Esophagus squamous epithelium (tissue), 5 donors: ENCODE measurements at regions not wholly inside any gene's neighbourhood (a gene's known extent, or its start where the extent isn't known, plus 50 kb on each side); places are given as distances from the start of the nearest gene placed in this dataset.

ENCODE experiments used
- DNase-seq: peaks from one replicate; lab custom pipeline; 2025; lab: John Stamatoyannopoulos, UW
- H3K27ac ChIP-seq, 4 donors: fragments of 200-600 bp; sonication (generic); one replicate each; pipeline ENCODE4 v1.5.1; 2016 to 2019; ENCODE audit warnings: mild to moderate bottlenecking in 1 of 4
- H3K27me3 ChIP-seq, 4 donors: fragments of 200-600 bp; sonication (generic); 1 replicate in 3 of 4; 2 replicates in 1 of 4; pipeline versions ENCODE4 v1.5.1 to v1.6.0; 2017 to 2021; ENCODE audit warnings: antibody characterized with exemption in 1 of 4
- H3K36me3 ChIP-seq, 3 donors: fragments of 200-600 bp; sonication (generic); one replicate each; pipeline ENCODE4 v1.5.1; 2016 to 2019
- H3K4me1 ChIP-seq, 3 donors: fragments of 200-600 bp; sonication (generic); one replicate each; pipeline ENCODE4 v1.5.1; 2017 to 2019
- H3K4me3 ChIP-seq, 4 donors: fragments of 200-600 bp; sonication (generic); 1 replicate in 3 of 4; 2 replicates in 1 of 4; pipeline ENCODE4 v1.5.1; 2016 to 2019; ENCODE audit warnings: mild to moderate bottlenecking in 2 of 4, moderate library complexity in 1 of 4
- H3K9me3 ChIP-seq, 3 donors: fragments of 200-600 bp; sonication (generic); one replicate each; pipeline ENCODE4 v1.5.1; 2016 to 2019
- POLR2A ChIP-seq, 4 donors: fragments of 450-650 bp; IDR thresholded peaks; one replicate each; pipeline ENCODE4 v1.6.1; 2017; ENCODE audit warnings: antibody characterized with exemption in 4 of 4, mild to moderate bottlenecking in 4 of 4, moderate library complexity in 3 of 4
- WGBS, 2 donors: methylation state at CpG; one replicate each; pipeline ENCODE4 v1.1.5; 2018; 5-methylcytosine and 5-hydroxymethylcytosine counted together
- intact Hi-C: fragments of 100-400 bp; cut with DNase I; formaldehyde crosslinking; loops from one replicate; pipeline ENCODE4 v1.15.0; 2022
- TF ChIP-seq, protein P1 (sequence below), 6 experiments: fragments of 450-650 bp in 4 of 6; fragments of 200-600 bp in 2 of 6; sonication (generic) in 2 of 6; IDR thresholded peaks; one replicate each; pipeline ENCODE4 v1.5.1; 2016 to 2019; ENCODE audit warnings: antibody characterized with exemption in 6 of 6, mild to moderate bottlenecking in 4 of 6, moderate library complexity in 4 of 6
- donor health status: DM: yes; HTN: yes; CAD: no.

DNA sequence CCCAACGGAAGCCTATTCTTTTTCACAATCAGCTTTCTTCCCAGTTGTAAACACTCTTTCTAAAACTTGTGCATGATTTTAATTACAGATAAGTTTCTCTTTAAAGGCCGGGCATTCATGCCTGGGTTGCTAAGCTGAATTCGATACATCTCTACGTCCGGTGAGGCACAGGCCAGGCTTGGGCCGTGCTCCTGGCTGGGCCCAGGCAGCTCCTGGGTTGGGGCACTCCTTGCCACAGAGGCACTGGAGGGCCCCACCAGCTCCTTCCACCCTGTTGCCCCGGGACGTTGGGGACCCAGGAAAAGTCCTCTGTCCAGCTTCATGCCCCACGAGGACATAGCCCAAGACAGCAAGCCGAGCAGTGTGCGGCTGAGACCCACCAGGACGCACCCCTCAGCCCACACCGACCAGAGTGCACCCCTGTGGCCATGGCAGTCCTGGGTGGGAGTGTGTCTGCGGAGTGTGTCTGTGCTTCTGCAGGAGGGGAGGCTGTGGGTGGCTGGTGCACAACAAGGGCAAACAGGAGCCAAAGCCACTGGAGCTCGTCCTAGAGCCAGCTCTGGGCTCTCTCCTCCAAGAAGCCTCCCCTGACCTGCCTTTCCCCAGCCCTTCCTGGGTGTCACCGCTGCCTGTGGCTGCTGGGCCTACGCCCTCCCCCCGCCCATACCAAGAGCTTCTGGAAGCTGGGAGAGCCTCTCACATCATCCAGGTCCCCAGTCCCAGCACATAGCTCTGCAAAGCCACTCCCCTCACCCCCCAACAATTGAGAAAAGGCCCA lies 128.0 kb upstream of the NKX1-1 start:
- no peaks in the 10 kb centered on the region for H3K9me3 ChIP-seq
- H3K4me1 ChIP-seq: no peaks in the 10 kb centered on the region
- no peaks in the 10 kb centered on the region for H3K36me3 ChIP-seq
- H3K27ac ChIP-seq: no peak overlapping the region
- peaks cover 0 to 76% (median 0%) of the 10 kb centered on the region in 4 donors for H3K27me3 ChIP-seq
- 44 to 59% methylated on average over 5 to 8 of the region's 18 CpGs for WGBS, 2 donors
- DNase-seq: no peak
- intact Hi-C loops: no loop called here
- no peak for TF ChIP-seq POLR2A (IDR thresholded peaks at IDR 0.05)
- TF ChIP-seq, protein P1, sequence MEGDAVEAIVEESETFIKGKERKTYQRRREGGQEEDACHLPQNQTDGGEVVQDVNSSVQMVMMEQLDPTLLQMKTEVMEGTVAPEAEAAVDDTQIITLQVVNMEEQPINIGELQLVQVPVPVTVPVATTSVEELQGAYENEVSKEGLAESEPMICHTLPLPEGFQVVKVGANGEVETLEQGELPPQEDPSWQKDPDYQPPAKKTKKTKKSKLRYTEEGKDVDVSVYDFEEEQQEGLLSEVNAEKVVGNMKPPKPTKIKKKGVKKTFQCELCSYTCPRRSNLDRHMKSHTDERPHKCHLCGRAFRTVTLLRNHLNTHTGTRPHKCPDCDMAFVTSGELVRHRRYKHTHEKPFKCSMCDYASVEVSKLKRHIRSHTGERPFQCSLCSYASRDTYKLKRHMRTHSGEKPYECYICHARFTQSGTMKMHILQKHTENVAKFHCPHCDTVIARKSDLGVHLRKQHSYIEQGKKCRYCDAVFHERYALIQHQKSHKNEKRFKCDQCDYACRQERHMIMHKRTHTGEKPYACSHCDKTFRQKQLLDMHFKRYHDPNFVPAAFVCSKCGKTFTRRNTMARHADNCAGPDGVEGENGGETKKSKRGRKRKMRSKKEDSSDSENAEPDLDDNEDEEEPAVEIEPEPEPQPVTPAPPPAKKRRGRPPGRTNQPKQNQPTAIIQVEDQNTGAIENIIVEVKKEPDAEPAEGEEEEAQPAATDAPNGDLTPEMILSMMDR (IDR thresholded peaks at IDR 0.05): no peak
- H3K4me3 ChIP-seq: no peak overlapping the region

DNA sequence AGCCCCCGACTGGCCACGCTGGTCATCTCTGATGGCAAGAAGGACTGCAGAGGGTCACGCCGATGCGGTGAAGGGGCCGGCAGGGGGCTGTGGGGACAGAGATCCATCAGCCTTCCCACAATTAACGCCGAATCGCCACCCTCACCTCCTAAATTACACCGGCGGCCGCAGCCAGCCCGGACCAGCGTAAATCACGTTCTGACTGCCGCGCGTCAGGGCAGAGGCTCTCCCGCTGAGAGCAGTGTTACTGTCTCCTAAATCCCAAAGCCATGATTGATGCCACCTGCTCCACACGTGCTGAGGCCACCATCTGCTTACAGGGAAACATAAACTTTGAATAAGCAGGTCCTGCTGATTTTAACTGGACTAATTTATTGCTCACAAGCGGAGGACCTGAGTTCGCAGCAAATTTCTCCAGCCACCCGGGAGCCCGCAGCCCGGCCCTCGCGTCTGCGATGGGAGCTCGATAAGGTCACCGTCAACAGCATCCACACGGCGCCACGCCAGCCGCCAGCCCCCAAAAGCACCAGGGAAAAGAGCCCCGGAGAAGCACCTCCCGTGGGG lies 127.3 kb upstream of the NKX1-1 start:
- Histone ChIP-seq H3K4me3 (no peak overlapping the region), H3K27ac (no peak overlapping the region), H3K9me3 (no peaks in the 10 kb centered on the region), H3K4me1 (no peaks in the 10 kb centered on the region), H3K27me3 (peaks cover 0 to 79% (median 0%) of the 10 kb centered on the region in 4 donors), H3K36me3 (no peaks in the 10 kb centered on the region)
- intact Hi-C loops: no loop called here
- 45 to 49% methylated on average over 23 to 27 of the region's 36 CpGs for WGBS, 2 donors
- no peak for DNase-seq
- TF ChIP-seq POLR2A (IDR thresholded peaks at IDR 0.05): no peak
- TF ChIP-seq, protein P1 (IDR thresholded peaks at IDR 0.05): no peak

DNA sequence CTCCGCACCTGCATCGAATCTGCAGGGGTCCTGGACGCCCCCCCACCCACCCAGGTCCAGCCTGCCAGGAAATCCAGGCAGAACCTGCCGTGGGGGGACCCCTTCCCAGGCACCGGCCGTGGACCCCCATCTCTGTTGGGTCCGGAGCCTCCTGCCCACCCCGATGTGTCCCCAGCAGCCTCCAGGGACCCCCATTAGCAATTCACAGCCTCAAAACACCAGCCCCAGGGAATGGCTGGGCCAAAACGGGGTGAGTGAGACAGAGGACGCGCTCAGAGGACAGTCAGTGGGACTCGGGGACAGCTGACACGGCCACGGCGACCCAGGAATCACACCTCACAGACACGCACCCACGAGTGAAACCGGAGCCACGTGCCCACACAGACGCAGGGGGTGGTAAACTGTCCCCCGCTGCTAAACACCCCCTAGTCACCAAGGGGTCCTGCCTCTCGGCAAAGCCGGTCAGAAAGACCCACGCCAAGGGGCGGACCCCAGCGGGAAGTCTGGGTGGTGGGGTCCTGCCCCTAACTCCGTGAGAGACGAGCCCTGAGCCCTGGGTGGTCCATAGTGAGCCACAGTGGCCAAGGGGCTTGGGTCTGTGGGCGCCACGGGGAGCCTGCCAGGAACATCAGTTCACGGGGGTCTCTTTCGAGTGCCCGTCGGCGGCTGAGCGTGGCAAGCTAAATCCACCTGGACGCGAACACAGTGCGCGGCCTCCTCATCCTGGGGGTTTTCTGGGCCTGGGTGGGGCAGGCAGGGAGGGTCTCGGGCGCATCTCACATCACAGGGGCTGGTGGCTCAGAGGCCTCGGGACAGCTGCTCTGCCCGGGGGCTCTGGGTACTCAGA lies 126.5 kb upstream of the NKX1-1 start:
- 79 to 81% methylated on average over 3 to 18 of the region's 44 CpGs for WGBS, 2 donors
- DNase-seq: no peak
- H3K4me1 ChIP-seq: no peaks in the 10 kb centered on the region
- no peak overlapping the region for H3K4me3 ChIP-seq
- intact Hi-C loops: no loop called here
- TF ChIP-seq, protein P1 (IDR thresholded peaks at IDR 0.05): no peak
- TF ChIP-seq POLR2A (IDR thresholded peaks at IDR 0.05): no peak
- H3K27me3 ChIP-seq: peaks cover 0 to 83% (median 0%) of the 10 kb centered on the region in 4 donors
- no peaks in the 10 kb centered on the region for H3K9me3 ChIP-seq
- no peaks in the 10 kb centered on the region for H3K36me3 ChIP-seq
- no peak overlapping the region for H3K27ac ChIP-seq

DNA sequence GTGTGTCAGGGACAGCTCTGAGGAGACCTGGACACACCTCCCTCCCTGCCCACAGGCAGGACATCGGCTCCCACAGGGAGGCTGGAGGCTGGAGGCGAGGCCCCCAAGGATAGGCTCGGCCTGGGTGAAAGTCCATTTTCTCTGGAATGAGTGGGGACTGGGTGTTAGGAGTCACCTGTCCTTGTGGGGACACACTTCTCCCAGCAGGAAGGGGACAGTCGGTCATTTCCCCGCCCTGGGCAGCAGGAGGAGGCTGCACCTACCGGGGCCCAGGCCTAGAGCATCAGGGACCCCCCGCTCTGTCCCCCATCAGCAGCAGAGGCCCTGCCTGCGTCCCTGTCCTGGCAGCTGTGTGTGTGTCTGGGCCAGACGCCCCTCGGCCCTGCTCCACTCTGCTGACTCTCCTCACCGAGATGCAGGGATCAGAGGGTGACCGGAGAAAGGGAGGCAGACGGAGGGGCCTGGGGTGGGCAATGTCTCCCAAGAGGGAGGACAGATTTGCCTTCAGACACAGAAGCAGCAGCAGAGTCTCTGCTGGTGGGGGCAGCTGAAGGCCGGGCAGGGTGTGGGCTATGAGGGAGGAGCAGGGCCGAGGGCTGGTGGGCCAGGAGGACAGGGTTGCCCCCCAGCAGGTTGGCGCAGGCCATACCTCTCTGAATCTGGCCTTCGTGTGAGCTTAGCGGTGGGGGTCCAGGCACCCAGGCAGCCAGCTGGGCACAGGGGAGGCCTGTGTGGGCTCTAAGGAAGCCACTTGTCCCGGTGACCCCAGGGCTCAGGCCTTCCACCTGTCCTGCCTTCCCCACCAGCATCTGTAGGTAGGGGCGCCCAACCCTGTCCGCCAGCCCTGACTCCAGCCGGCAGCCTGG lies 125.7 kb upstream of the NKX1-1 start:
- Histone ChIP-seq H3K9me3 (no peaks in the 10 kb centered on the region), H3K27ac (no peak overlapping the region), H3K4me3 (no peak overlapping the region), H3K36me3 (no peaks in the 10 kb centered on the region), H3K27me3 (peaks cover 0 to 75% (median 0%) of the 10 kb centered on the region in 4 donors), H3K4me1 (no peaks in the 10 kb centered on the region)
- no peak for DNase-seq
- 43 to 84% methylated on average over 3 to 6 of the region's 22 CpGs for WGBS, 2 donors
- no peak for TF ChIP-seq POLR2A (IDR thresholded peaks at IDR 0.05)
- TF ChIP-seq, protein P1 (IDR thresholded peaks at IDR 0.05): no peak
- intact Hi-C loops: no loop called here
